Retinal pigment epithelial cell (primary cell): ENCODE measurements at regions not wholly inside any gene's neighbourhood (a gene's known extent, or its start where the extent isn't known, plus 50 kb on each side); places are given as distances from the start of the nearest gene placed in this dataset.
A peak's percentile ranks its signal among the peaks of the same experiment; 100 is the strongest.

Experiments used
- DNase-seq: peaks from one replicate; pipeline ENCODE4 v3.0.0-alpha.2; 2010; ENCODE audit warnings: low read depth
- H3K4me3 ChIP-seq: 2 replicates; pipeline ENCODE4 v1.5.1; 2011; ENCODE audit warnings: mild to moderate bottlenecking, low read length, control low read depth, moderate library complexity
- TF ChIP-seq, protein P1 (sequence below): conservative IDR thresholded peaks from 2 replicates; pipeline ENCODE4 v1.5.1; 2011; ENCODE audit warnings: low read depth, low read length, control low read depth, inconsistent platforms

DNA sequence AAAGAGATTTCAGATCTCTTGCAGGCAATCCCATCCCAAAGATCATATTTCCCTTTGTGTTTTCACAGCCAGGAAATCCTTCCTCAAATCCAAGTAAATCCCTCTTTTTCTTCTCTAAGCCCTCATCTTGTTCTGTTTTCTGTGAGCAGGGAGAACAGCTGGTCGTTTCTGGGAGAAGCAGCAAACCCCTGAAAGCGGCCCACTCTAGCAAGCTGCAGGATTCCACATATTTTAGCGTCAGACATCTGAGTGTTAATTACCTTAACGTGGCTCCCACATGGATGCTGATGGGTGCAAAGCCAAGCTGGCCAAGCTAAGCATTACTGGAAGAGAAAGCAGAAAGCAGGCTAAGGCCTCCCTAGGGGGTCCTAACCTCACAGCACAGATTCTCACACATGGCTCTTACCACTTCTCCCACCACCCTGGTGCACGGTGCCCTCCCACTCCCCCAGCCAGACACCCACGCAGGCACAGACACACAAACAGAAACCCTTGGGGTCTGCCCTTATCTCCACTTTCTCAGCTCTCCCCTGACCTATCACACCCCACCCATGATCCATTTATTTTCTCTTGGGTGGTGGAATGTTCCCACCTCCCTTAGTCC, 551.0 kb upstream of the AUTS2 start:
- TF ChIP-seq, protein P1, sequence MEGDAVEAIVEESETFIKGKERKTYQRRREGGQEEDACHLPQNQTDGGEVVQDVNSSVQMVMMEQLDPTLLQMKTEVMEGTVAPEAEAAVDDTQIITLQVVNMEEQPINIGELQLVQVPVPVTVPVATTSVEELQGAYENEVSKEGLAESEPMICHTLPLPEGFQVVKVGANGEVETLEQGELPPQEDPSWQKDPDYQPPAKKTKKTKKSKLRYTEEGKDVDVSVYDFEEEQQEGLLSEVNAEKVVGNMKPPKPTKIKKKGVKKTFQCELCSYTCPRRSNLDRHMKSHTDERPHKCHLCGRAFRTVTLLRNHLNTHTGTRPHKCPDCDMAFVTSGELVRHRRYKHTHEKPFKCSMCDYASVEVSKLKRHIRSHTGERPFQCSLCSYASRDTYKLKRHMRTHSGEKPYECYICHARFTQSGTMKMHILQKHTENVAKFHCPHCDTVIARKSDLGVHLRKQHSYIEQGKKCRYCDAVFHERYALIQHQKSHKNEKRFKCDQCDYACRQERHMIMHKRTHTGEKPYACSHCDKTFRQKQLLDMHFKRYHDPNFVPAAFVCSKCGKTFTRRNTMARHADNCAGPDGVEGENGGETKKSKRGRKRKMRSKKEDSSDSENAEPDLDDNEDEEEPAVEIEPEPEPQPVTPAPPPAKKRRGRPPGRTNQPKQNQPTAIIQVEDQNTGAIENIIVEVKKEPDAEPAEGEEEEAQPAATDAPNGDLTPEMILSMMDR, result no peak

DNA sequence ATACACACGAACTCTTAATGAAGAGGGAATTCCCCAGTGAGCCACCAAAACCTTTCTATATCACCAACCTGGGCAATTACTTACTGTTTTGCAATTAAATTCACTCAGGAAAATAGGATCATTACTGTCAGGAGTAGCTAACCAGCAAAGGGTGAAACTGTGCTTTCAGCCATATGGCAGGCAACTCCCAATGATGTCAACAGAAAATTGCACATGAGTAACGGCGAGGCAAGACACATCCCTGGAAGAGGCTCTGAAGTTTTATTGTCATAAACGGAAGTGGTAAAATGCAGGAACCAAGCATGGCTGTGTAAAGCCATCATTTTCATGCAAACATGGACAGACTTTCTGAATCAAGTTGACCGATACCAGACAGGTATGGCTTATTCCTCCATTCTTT, 548.9 kb upstream of the AUTS2 start:
- TF ChIP-seq, protein P1, result no peak
- no peak for DNase-seq
- no peak overlapping the region for H3K4me3 ChIP-seq

More for the DNA sequence above, 551.0 kb upstream of the AUTS2 start:
- H3K4me3 ChIP-seq, result no peak overlapping the region
- DNase-seq, result no peak

DNA sequence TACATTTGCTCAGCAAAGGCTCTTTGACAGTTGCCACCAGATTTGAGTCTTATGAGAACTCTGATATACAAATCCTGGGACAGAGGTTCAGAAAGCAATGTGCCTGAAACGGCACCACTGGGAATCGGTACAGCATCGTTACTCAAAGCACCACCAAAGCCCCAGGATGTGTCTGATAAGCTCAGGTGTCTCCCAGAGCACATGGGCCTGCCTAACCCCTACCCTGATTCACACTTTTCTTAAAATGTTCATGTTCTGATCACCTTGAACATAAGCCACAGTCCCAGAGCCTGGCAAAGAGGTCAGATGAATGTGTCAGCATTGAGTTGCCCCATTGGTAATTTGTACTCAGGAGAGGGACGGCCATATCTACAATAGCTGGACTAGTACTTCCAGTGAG, 545.8 kb upstream of the AUTS2 start:
- TF ChIP-seq, protein P1, result no peak
- H3K4me3 ChIP-seq, result no peak overlapping the region
- DNase-seq, result no peak

DNA sequence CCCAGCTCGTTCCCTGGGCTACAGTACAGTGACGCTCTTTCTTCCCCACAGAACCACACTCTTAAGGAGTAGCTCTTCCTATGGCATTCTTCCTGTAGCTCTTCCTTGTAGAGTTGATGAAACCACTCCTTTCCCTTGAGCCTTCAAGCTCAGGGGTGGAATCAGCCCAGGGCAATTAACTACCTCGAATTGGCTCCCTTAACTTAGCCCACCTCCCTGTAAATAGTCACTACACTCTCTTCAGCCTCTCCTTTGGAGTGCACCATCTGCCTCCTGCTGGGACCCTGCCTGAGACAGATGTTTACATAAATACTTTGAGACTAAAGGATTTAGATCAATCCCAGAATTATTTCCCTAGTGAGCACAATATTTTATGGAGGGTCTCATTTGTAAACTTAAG, 537.8 kb upstream of the AUTS2 start:
- TF ChIP-seq, protein P1, result no peak
- no peak for DNase-seq
- no peak overlapping the region for H3K4me3 ChIP-seq

DNA sequence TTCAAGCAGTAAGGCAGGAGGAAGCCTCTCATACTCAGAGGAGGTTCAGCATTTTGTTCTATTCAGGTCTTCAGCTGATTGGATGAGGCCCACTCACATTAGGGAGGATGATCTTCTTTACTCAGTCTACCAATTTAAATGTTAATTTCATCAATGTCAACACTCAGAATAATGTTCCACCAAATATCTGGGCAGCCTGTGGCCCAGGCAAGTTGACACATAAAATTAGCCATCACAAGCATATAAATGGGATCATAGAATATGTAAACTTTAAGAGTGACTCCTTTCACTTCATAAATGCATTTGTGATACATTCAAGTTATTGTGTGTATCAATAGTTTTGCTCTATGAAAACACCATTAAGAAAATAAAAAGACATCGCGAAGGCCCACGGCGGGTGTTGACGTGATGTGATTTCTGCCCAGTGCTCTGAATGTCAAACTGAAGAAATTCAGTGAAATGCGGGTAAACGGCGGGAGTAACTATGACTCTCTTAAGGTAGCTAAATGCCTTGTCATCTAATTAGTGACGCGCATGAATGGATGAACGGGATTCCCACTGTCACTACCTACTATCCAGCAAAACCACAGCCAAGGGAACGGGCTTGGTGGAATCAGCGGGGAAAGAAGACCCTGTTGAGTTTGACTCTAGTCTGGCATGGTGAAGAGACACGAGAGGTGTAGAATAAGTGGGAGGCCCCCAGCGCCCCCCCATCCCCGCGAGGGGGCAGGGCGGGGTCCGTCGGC, 536.1 kb upstream of the AUTS2 start:
- no peak for DNase-seq
- TF ChIP-seq, protein P1, result no peak
- H3K4me3 ChIP-seq, result no peak overlapping the region

DNA sequence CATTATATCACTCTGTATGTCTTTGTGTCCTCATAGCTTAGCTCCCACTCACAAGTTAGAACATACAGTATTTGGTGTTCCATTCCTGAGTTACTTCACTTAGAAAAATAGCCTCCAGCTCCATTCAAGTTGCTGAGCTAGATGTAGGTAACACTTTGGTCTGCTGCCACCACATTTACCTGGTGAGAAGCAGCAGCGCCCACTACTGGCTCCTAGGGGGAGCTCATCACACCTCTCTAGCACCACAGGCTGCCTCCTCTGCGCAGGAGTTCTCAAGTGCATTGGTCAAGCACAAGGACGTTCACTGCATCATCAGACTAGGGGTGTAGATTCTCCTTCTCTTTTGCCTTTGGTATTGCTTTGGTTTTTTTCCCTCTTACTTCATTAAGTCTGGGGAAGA, 530.9 kb upstream of the AUTS2 start:
- H3K4me3 ChIP-seq, result no peak overlapping the region
- DNase-seq, result peak; percentile 18
- TF ChIP-seq, protein P1, result peak; percentile 67

DNA sequence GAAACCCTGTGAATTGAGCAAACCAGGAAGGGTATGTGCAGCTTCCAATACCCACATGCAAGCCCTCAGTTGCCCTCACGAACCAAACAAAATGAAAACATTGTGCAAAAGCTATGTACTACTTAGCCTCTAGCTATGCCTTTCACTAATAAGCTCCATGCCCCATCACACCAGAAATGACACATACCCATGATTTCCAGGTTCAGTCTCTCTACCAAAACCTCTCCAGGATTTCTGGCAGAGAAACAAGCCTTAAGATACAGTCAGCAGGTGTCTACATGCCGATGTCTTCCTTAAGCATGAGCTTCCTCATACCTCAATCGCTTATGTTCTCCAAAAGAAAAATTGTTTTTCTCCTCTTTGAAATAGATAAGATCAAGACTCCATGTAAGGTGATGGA, 527.8 kb upstream of the AUTS2 start:
- no peak overlapping the region for H3K4me3 ChIP-seq
- DNase-seq, result no peak
- TF ChIP-seq, protein P1, result no peak
